SW 1271 (cell line): ENCODE measurements at regions not wholly inside any gene's neighbourhood (a gene's known extent, or its start where the extent isn't known, plus 50 kb on each side); places are given as distances from the start of the nearest gene placed in this dataset.

Experiments
- DNase-seq, 2 experiments: peaks; one replicate each; lab custom pipeline; 2025; lab: John Stamatoyannopoulos, UW

DNA sequence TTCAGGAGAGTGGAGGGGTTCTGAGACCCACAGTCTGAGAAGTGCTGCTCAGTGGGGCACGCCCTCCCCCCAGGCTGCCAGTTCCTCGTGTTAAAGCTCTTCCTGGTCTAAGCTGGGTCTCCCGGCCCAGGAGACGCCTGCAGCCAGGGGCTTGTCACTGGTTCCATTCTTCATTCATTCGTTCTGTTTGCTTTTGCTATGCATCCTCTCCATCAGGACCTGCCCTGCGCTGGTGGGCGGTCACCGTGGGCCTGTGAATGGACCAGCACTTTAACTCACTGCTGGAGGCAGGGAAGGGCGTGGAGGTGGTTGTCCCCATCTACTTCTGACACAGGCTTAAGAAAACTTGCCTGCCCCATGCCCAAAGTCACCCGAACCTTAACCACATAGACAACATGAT, 272.8 kb upstream of the HDAC4 start:
- DNase-seq = no peak

DNA sequence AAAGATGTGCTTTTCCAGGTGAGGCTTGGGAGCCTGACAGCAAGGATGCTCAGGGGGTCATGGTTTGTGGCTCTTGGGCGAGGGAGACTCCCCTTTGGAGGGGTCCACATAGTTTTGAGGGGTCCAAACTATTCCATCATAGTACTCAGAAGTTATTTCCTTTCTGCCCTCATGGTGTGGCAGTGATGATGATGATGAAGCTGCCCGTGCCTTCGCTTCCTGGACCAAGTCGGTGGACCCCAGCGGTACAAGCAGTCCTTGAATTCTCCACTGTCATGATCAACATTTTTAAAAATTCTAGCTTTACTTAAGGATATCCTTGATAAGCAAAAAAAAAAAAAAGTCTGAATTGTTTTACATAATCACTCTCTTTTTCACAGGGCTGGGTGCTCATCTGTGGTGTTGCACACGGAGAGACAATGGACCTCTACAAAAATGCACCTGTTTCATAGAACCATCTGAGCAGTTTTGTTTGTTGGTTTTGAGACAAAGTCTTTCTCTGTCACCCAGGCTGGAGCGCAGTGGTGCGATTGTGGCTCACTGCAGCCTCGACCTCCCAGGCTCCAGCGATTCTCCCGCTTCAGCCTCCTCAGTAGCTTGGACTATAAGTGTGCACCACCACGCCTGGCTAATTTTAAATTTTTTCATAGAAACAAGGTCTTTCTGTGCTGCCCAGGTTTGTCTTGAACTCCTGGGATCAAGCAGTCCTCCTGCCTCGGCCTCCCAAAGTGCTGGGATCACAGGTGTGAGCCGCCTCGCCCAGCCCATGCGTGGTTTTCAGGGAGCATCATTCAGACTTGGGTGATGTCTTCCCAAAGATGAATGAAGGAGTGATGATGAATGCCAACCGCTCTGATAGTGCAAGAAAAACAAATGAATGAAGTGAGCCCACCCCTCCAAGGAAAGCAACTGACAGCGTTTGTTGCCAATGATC, 271.4 kb upstream of the HDAC4 start:
- DNase-seq = no peak

DNA sequence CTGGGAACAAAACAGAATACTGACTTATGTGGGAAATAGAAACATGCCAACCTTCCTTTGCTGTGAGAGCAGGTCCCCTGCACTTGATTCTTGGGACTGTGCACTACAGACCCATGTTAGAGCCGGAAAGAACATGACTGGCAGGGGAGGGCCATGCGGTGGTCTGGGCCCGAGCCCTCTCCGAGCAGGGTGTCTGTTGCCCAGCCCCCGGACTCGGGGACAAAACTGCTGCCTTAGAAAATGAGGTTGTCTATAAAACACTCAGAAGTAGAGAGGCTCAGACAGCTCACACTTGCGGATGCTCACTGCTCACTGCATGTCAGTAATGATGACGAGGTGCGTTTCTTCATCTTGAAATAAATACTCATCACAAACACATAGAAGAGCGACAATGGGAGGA, 270.7 kb upstream of the HDAC4 start:
- DNase-seq = no peak

DNA sequence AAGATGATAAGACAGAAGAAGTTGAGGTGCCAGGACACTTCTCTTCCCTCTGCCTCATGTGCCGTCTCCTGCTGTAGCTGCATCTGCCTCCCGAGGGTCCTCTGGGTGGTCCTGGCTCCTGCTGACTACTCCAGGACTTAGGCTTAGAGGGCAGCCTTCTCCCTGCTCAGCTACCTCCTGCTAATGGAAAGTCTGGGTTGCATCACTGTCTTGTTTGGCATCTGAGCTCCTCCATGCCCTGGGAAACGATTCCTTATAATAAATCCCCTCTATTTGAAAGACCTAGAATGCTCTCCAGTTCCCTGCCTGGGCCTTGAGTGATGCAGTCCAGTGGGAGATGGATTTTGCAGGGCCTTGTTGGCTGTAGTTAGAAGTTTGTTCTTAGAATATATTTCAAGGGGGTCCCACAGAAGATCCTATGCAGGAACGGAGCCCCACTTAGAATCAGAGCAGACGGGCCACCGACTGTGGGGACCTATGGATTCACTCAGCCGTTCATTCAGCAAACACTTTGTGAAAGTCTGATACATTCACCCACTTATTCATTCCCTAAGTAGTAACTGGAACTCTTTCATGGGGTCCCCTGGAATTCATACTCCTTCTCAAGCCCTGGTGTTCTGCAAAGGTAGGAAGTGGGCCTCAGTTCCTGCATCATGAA, 269.8 kb upstream of the HDAC4 start:
- DNase-seq = no peak

DNA sequence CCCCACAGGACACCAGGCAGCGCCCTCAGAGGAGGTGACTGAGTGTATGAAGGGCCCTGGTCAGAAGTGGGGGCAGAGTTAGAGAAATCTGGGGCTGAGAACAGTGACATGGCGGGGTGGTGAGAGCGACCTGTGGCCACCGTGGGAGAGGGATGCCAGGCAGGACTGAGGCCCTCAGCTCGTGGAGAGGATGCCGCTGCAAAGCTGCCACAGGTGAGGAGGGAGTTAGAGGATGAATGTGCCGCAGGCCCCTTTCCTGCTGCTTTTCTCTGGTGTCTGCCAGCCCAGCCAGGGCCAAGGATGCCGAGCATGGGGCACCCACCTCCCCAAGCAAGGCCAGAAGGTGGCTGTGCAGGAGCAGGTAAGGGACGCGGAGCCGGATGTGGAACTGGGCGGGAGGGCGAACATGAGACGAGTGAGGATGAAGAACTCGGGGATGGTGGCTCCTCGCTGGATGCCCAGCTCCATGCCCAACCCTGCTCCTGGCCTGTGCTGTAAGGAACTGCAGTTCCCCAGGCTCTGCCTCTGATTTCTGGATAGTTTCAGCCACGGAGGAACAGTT, 269.2 kb upstream of the HDAC4 start:
- DNase-seq = no peak

DNA sequence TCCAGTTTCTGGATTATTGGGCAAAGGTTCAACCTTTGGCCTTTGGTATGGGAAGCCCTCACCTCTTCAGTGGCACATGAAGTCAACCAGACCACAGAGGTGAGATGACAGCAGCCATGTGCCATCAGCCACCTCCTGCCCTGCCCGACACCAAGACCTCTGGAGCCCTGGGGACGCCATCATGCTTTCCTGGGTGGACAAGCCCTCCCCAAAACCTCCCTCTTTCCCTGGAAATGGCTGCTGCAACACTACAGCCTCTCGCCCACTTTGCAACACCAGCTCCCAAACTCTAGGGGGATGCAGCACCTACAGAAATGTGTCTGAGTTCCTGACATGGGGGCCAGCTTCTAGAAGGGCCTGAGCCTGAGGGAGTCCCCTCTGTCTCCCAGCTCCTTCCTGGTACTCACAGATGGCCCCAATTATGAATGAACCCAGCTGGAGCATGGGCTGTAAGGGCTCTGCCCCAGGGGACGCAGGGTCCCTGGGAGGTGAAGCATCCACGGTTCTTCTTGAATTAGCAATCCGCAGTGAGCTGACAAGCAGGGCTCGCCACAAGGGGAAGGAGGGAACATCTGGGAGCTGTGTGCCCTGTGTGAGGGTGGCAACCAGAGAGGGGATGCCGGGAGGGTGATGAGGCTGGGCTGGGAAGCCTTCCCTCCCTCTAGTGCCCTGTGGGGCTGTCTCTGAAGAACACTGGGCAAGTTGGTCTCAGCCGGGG, 268.5 kb upstream of the HDAC4 start:
- DNase-seq = no peak

DNA sequence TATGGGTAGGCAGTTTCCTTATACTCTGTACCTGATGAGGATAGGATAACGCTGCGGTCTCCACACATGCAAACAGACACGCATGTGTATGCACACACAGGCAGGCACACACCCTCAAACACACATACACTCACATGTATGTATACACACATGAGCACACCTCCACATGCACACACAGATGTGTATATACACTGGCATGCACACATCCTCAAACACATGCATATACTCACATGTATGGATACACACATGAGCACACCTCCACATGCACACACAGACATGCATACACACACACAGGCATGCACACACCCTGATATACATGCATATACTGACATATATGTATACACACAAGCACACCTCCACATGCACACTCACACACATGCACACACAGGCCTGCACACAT, 267.8 kb upstream of the HDAC4 start:
- no peak for DNase-seq

DNA sequence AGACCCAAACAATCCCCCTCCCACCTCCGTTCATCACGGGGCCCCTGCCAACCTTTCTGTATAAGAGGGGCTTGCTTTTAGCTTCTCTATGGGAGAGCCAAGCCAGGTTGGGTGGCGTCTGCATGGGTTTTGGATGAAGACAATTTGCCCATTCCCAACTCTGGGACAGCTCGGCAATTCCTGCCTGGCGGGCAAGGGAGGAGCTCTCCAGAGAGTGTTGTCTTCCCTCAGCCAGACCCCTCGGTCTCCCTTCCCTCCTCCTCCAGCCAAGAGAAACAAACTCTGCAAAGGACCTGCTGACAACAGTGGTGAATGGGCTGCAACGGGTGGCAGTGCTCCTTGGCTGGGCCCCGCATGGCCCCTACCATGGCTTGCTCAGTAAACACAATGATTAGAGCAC, 267.2 kb upstream of the HDAC4 start:
- no peak for DNase-seq

DNA sequence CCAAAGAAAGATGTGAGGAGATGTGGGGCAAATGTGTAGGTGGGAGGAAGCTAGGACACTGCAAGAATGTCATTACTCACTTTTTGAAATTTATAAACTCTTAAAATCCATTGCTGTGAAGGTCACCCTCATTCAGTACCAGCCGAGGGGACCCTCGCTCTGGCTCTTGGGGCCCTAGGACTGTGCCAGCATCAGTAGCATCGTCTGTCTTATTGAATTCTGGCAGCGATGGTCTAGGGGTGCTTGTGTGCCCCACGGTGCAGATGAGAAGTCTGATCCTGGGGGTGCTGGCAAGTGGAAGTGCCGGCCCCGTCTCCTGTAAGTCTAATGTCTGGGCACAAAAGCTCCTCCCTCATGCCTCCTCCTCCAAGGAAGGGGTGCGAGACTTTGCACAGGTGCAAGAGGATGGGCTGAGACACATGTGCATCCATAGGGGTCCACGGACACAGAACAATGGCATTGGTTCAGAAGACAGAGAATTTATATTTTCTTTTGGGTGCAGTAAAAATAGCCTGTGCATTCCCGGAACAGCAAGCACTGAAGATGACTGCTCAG, 266.7 kb upstream of the HDAC4 start:
- DNase-seq = no peak

DNA sequence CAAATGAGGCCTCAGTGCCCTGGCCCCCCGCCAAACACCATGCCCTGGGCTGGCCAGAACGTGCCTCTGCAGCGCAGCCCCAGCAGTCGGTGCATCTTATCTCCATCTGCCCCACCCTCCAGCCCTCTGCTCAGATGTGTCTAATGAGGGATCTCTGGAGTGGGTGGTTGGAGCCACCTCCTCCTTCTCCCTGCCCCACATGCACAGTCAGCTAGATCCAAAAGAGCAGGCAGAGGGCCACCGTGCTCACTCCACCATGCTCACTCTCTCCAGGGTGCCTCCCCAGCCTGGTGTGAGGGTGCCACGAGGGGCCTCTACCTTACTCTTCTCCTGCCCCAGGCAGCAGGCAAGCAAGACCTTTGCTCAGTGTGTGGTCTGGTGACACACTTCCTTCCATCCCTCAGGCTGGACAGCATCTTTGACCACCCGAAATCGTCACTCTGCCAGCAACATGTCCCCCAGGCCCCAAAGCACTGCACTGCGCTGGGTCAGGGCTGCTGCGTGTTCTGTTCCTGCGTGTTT, 266.1 kb upstream of the HDAC4 start:
- DNase-seq = no peak

DNA sequence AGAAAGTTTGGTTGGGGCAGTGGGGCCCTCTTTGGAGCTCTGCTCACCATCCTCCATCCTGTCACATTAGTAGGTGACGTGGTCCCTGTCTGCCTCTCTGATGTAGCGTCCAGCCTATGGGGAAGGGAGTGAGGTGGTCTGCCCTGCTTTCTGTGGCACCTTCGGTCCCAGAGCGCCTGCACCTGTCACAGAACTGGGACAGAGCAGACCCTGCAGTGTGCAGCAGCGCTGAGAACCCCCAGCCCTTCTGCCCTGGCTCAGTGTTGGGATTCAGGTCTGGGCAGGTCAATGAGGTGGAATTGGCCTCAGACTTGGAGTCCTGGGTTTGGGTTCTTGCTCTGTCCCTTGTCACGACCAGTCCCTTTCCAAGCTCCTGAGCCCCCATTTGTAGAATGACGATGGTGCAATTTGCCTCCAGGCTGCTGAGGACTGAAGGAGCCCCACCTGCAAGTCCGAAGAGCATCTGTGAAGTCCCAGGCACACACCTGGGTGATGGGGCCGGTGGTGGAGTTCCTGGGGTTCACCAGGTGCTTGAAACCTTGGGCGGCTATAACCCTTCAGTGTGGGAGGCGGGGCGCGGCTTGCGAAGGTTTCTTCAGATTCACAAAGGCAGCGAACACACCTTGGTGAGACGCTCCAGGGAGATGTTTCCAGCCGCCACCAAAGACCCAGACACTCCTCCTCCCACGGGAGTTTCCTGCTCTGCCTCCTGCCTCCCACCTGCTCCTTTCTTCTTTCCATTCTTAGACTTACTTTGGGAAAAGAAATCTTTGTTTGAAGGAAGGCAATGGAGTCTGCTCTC, 265.4 kb upstream of the HDAC4 start:
- DNase-seq = no peak

DNA sequence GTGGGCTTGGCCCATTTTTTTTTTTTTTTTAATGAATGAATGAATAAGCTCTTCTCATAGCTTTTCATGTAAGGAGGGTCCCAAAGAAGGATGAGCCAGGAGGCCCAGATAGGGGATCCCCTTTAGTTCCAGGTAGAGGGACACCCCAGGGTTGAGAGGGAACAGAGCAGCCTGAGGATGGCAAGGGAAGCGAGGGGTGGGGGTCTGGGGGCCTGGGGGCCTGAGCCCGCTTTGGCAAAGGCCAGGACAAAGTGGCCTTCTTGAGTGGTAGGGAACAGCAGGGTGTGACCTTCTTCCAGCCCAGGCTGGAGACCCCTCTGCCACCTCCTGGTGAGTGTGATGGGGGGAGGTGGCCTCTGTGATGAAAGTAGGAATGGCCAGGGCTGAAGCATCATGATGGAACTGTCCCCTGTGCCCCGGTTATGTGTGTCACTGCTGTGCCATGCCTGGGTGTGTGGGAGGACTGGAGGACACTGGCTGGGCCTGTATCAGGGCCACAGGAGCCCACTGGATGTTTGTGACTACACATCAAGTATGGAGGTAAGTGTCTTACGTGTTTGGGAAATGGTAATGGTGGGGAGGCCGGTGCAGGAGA, 263.5 kb upstream of the HDAC4 start:
- no peak for DNase-seq

DNA sequence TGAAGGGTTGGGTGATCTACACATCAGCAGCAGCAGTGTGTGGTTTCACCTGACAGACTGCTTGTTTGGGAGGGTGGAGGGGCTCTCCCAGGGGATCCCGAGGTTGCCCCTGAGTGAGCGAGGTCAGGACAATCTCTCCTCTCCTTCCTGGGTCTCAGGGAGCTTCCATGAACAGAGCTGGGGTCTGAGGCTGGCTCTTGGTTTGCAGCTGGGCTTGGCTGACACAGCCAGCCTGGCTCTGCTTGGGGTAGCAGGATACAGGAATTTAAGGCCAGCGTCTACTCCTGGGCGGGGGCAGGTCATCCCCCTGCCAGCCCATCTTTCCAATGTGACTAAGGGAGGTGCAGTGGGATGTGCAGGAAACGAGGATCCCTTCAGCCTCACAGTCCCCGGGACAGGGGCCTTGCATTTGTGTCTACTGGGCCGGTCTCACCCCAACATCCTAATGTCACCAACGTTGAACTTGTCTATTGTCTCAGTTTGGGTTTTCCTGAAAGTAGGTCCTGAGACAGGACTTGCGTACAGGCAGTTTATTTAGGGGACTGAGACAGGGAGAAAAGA, 262.6 kb upstream of the HDAC4 start:
- DNase-seq = no peak

DNA sequence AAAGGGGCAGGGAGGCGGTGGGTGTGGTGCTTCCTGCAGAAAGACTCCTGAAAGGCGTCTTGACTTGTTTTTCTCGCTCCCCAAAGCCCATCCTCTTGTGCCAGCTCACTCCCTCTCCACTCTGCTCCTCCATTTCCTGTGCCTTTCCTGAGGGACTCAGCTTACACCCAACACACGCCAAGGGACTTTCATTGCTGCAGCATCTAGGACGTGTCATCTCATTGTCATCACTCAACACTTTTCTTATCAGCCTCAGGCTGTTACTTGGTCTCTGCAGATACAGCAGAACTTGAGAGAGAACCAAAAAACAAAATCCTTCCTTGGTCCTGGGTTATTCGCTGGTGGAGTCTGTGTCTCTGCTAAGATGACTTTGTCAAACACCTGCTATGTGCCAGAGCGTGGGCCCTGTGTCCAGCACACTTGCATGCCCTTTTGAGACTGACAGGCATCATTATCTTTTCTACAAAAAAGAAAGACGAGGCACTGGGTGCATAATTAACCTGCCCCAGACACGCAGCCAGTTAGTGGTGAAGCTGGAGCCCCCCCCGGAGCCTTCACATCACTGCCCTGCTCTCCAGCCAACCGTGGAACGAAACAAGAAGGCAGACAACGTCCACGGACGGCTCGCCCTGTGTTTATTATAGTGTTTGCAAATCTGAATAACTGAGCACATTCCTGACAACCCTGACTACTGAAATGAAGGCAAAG, 261.7 kb upstream of the HDAC4 start:
- DNase-seq = no peak

DNA sequence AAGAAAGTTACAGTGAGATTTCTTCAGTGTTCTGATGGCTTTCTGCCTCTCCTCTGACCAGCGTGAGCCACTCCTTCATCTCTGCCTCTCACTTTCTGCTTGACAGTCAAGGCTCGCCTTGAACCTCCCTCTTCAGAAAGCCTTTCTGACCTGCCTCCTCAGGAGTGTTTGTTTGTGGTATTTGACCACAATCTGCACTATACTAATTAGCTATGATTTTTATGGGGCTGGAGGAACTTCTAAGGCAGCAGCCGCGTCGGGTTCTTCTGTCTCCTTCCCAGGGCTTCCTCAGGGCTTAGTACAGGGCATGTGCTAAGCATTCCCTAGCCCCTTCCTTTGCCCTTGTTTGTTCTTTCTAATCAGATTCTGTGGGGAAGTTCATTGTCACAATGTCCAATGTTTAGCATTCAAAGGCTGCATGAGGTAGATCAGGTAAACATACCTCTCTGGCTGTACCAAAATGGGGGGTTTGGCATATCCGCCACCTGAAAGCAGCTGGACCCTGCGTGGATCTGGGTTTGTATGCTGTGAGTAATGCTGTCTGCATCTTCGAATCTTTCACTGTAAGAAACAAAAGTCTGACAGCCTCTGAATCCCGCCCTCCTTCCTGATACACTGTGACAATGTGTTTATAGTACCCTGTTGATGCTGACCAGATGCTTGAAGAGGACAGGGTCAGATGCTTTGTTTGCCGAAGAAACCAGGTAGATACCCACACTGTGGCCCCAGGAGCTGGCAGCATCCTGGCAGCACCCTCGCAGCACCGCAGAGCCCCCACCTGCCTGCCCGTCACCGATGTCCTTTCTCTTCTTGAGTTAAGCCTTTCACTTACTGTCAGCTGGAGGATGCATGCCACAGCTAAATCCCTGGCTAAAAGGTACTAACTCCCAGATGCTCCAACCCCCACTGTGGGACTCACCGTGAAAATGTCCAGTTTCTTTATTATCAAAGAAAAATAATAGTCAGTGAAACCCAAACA, 260.8 kb upstream of the HDAC4 start:
- no peak for DNase-seq

DNA sequence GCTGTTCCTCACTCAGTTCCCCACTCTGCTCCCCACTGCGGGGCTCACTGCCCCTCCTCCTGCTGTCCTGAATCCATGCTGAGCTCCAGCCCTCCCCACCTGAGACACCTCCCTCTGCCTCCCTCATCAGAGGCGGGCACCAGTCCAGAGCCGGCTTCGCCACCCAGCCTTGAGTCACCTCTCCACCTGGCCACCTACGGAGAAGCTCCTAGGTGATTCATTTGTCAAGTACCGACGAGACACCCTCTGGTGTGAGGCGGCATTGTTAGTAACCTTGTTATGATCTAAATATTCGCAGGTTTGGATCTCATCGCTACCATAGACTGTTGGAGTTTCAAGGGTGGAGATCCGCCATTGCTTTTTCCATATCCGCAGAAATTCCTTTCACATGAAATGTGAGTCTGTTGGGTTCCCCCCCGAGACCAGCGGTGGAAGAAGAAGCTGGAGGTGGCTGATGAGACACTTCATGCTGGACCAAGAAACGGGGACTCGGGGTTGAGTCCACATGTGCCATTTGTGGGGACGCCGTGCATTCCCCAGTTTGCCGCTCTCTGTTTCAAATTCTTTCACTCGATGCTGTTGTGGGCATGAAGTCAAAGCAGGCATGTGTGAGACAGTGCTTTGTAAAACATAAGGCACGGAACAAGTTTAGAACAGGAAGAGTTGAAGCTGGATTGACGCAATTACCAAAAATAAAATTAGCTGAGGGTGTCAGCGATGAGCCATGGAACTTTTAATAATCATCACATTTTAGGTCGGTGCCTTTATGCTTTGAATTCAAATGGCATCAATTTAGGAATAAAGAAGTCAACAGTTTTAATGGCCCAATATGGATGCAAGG, 259.8 kb upstream of the HDAC4 start:
- DNase-seq = no peak

DNA sequence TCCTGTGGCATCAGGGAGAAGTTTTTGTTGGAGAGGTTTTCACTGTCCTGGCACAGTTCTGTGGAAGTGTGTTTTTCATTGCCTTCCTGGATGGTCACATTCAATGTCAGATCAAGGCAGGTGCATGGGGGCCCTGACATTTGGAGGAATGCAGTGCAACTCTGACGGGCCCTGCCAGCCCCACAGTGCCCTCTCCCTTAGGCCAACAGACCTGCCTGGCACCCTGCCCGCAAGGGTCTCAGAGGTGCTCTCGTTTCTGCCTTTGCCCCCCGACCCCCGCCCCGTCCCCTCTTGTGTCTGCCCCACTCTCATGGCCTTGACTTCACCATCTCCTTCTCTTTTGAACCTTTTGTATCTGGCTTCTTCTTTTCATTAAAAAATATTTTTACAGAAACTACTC, 257.2 kb upstream of the HDAC4 start:
- no peak for DNase-seq

DNA sequence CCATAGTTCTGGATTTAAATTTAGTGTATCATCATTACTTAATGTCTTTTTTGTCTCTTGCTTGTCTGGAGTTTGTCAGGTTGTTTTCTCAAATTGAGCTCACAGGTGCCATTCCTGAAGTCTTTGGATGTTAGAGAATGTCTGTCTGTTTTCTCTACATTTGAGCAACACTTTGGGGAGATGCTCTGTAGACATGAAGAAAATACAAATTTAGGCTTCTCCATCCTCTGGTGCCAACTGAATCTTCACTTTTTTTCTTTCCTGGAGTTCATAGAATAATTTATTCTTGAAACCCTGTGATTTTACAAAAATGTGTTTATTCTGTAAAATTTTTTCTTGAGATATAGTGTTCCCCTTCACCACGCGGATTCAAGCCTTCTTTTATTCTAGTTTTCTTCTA, 256.4 kb upstream of the HDAC4 start:
- no peak for DNase-seq
